Lower leg skin (tissue), 4 donors: ENCODE measurements at regions not wholly inside any gene's neighbourhood (a gene's known extent, or its start where the extent isn't known, plus 50 kb on each side); places are given as distances from the start of the nearest gene placed in this dataset.
A peak's percentile ranks its signal among the peaks of the same experiment; 100 is the strongest.

ENCODE experiments used
- DNase-seq, 2 donors: peaks; one replicate each; pipeline ENCODE4 v3.0.0-alpha.2; 2019; ENCODE audit warnings: low spot score in 2 of 2
- H3K4me3 ChIP-seq: fragments of 200-600 bp; sonication (generic); 2 replicates; pipeline ENCODE4 v1.5.1; 2017; ENCODE audit warnings: mild to moderate bottlenecking, low read depth; ENCODE audit not compliant: poor library complexity, severe bottlenecking
- CTCF ChIP-seq, 3 donors: fragments of 450-650 bp; IDR thresholded peaks; one replicate each; pipeline ENCODE4 v1.5.1; 2016; ENCODE audit warnings: antibody characterized with exemption in 3 of 3, mild to moderate bottlenecking in 3 of 3, moderate library complexity in 2 of 3
- POLR2A ChIP-seq, 2 donors: fragments of 450-650 bp; IDR thresholded peaks; one replicate each; pipeline ENCODE4 v1.6.1; 2016 to 2017; ENCODE audit warnings: antibody characterized with exemption in 2 of 2, mild to moderate bottlenecking in 1 of 2, moderate library complexity in 1 of 2
- WGBS, 2 donors: methylation state at CpG; one replicate each; pipeline ENCODE4 v1.1.5; 2018; 5-methylcytosine and 5-hydroxymethylcytosine counted together
- intact Hi-C: fragments of 100-400 bp; cut with DNase I; formaldehyde crosslinking; loops from one replicate; pipeline ENCODE4 v1.15.0; 2023; ENCODE audit warnings: low total_unique reads

DNA sequence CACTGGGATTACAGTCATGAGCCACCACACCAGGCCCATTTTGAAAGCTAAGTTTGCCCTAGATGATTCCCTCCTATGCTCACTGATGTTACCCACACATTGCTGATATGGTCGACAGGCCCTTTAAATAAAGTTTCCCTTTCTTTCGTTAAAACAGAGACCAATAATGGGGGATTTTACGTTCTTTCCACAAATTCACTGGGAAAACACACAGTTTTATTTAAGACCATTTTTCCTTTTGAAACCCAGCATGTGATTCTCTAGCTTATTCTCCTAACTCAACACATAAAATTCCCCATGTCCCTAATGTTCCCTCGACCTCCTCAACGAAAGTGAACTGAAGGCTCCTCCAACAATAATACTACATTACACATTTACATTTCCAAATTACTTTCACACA lies 223.2 kb downstream of the ANAPC1 start:
- intact Hi-C loops: no loop called here

DNA sequence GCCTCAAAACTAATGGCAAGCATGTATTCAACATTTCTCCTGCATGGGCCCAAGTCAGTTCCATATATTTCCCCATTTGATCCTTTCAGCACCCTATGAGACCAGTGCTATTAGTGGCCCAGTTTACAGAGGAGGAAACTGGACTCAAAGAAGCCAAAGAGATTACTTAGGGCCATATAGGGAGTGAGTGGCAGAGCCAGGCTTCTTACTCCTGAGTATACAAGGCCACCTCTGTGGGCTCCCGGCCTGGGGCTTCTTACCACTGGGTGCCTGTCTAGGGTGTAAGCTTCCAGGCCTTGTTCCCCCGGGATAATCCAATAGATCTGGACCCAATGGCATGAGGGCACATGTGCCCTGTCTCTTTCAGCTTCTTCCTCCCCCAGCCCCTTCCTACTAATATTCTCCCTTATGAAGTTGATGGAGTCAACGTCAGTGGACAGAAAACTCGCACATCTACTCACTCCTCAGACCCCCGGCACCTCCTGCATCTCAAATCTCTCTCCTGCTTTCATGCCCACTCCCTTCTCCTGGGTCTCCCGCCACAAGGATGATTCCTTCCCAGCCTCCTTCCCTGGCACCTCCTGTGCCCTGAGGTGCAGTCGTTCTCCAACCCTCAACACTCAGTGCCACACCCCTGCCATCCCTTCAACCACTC lies 222.6 kb downstream of the ANAPC1 start:
- 82 to 83% methylated on average over 7 of the region's 7 CpGs for WGBS, 2 donors
- DNase-seq: peak in 1 of 2 donors; percentile 15
- H3K4me3 ChIP-seq: no peak overlapping the region
- intact Hi-C loops: no loop called here
- TF ChIP-seq CTCF (IDR thresholded peaks at IDR 0.05): no peak
- TF ChIP-seq POLR2A (IDR thresholded peaks at IDR 0.05): no peak

More for the DNA sequence above, 223.2 kb downstream of the ANAPC1 start:
- TF ChIP-seq POLR2A (IDR thresholded peaks at IDR 0.05) (no peak), CTCF (IDR thresholded peaks at IDR 0.05) (no peak)
- DNase-seq: no peak
- H3K4me3 ChIP-seq: no peak overlapping the region
- 97 to 98% methylated on average over 5 of the region's 5 CpGs for WGBS, 2 donors

- WGBS, 2 donors: 37 to 57% methylated on average over 6 of the region's 6 CpGs
- DNase-seq: peak in 1 of 2 donors; percentile 12
- intact Hi-C loops: no loop called here
These were observed 221.8 kb downstream of the ANAPC1 start for GRCh38 chr2:111662039-111662770.

DNA sequence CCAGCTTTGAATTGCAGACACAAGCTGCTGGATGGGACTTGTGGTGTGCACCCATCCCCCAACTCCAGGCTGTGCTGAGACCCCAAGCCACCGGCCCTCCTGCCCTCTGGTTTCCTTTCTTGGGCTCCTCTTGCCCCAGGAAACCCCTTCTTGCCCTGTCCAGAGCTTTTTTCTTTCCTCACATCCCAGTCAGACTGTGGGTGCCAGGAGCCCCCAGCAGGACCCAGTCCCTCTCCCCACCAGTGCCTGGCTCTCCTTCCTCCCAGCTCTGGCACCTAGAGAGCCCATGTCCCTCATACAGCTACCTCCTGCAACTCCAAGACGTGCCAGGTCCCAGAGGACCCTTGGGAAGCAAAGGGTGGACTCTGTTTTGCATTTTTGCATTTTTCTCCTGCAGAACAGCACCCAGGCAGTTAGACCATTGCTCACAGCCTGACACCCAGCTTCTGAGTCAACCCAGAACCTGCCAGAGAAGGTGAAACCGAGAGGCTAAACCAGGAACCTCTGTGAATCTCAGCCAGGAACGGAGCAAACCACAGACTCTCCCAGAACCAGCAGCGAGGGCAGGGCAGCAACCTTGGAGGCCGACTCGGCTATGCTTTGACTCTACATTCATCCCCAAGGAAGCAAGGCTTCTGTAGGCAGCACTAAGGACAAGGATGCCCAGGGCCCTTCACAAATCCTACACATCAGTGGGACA lies 221.1 kb downstream of the ANAPC1 start:
- intact Hi-C loops: no loop called here
- peak in 1 of 2 donors; percentile 15 for DNase-seq
- no peak overlapping the region for H3K4me3 ChIP-seq
- WGBS, 2 donors: 72 to 77% methylated on average over 7 of the region's 7 CpGs
- TF ChIP-seq POLR2A (IDR thresholded peaks at IDR 0.05): no peak
- no peak for TF ChIP-seq CTCF (IDR thresholded peaks at IDR 0.05)

More at GRCh38 chr2:111662039-111662770, 221.8 kb downstream of the ANAPC1 start:
- no peak for TF ChIP-seq CTCF (IDR thresholded peaks at IDR 0.05)
- no peak for TF ChIP-seq POLR2A (IDR thresholded peaks at IDR 0.05)
- H3K4me3 ChIP-seq: no peak overlapping the region

- no peak overlapping the region for H3K4me3 ChIP-seq
- DNase-seq: peak in 1 of 2 donors; percentile 9
- no peak for TF ChIP-seq POLR2A (IDR thresholded peaks at IDR 0.05)
- TF ChIP-seq CTCF (IDR thresholded peaks at IDR 0.05): no peak
- WGBS, 2 donors: 79 to 80% methylated on average over 13 of the region's 13 CpGs
- intact Hi-C loops: no loop called here
These were observed 220.3 kb downstream of the ANAPC1 start for GRCh38 chr2:111663471-111664274.
